Activated naive CD4-positive, alpha-beta T cell treated with anti-CD3 and anti-CD28 coated beads for 36 hours (primary cell): ENCODE measurements at regions not wholly inside any gene's neighbourhood (a gene's known extent, or its start where the extent isn't known, plus 50 kb on each side); places are given as distances from the start of the nearest gene placed in this dataset.

Source experiments
- CTCF ChIA-PET: fragments of 350-600 bp; sonication (Branson Sonifier 250); formaldehyde crosslinking; loops from one replicate; lab custom pipeline; 2021; ENCODE audit warnings: antibody characterized with exemption; lab: Charles Lee
- DNase-seq: peaks from one replicate; pipeline ENCODE4 v3.0.0-alpha.2; 2020
- H3K27ac Mint-ChIP-seq: one replicate; pipeline ENCODE4 v1.8.0; 2021; ENCODE audit warnings: mild to moderate bottlenecking, mixed read lengths
- H3K27me3 Mint-ChIP-seq: one replicate; pipeline ENCODE4 v1.8.0; 2021; ENCODE audit warnings: low read depth, mixed read lengths
- H3K36me3 Mint-ChIP-seq: one replicate; pipeline ENCODE4 v1.8.0; 2021; ENCODE audit warnings: low read depth, mixed read lengths
- H3K4me1 Mint-ChIP-seq: one replicate; pipeline ENCODE4 v1.8.0; 2021; ENCODE audit warnings: low read depth, mixed read lengths
- H3K4me3 Mint-ChIP-seq: one replicate; pipeline ENCODE4 v1.8.0; 2021; ENCODE audit warnings: mild to moderate bottlenecking, moderate library complexity, mixed read lengths
- H3K9me3 Mint-ChIP-seq: one replicate; pipeline ENCODE4 v1.8.0; 2021; ENCODE audit warnings: mixed read lengths
- intact Hi-C: fragments of 100-400 bp; cut with micrococcal nuclease; formaldehyde crosslinking; loops from one replicate; pipeline ENCODE4 v1.15.1; 2023

GRCh38 chr5:66467564-66467963 is 128.6 kb upstream of the MAST4 start:
- H3K9me3 Mint-ChIP-seq: peaks cover 12% of the 10 kb centered on the region
- H3K4me3 Mint-ChIP-seq: no peak overlapping the region
- H3K36me3 Mint-ChIP-seq: no peaks in the 10 kb centered on the region
- intact Hi-C loops: no loop called here
- no peak overlapping the region for H3K27ac Mint-ChIP-seq
- no peaks in the 10 kb centered on the region for H3K4me1 Mint-ChIP-seq
- CTCF ChIA-PET: no interaction called here
- H3K27me3 Mint-ChIP-seq: peaks cover under 1% of the 10 kb centered on the region
- no peak for DNase-seq

GRCh38 chr5:66469684-66470083 is 126.5 kb upstream of the MAST4 start:
- intact Hi-C loops: no loop called here
- H3K9me3 Mint-ChIP-seq: peaks cover 12% of the 10 kb centered on the region
- H3K4me1 Mint-ChIP-seq: no peaks in the 10 kb centered on the region
- no peak overlapping the region for H3K4me3 Mint-ChIP-seq
- CTCF ChIA-PET: no interaction called here
- no peak overlapping the region for H3K27ac Mint-ChIP-seq
- peaks cover 2% of the 10 kb centered on the region for H3K27me3 Mint-ChIP-seq
- DNase-seq: no peak
- no peaks in the 10 kb centered on the region for H3K36me3 Mint-ChIP-seq

- Mint-ChIP-seq H3K9me3 (peaks cover 10% of the 10 kb centered on the region), H3K4me3 (no peak overlapping the region), H3K4me1 (no peaks in the 10 kb centered on the region), H3K27ac (no peak overlapping the region), H3K27me3 (peaks cover 2% of the 10 kb centered on the region), H3K36me3 (no peaks in the 10 kb centered on the region)
- DNase-seq: no peak
- intact Hi-C loops: no loop called here
- CTCF ChIA-PET: interaction anchor here (0.5 to 0.7 kb wide), 3 partner anchors 22 to 129 kb away, joined by 3 to 6 read pairs (median 4); no protein-coding TSS in a partner anchor
Measured at GRCh38 chr5:66472010-66472409, 124.2 kb upstream of the MAST4 start.

GRCh38 chr5:66475731-66476130 is 120.5 kb upstream of the MAST4 start:
- intact Hi-C loops: no loop called here
- CTCF ChIA-PET: no interaction called here

GRCh38 chr5:66477596-66477995 is 118.6 kb upstream of the MAST4 start:
- H3K27ac Mint-ChIP-seq: no peak overlapping the region
- no peak overlapping the region for H3K4me3 Mint-ChIP-seq
- intact Hi-C loops: no loop called here
- H3K4me1 Mint-ChIP-seq: no peaks in the 10 kb centered on the region
- peaks cover 8% of the 10 kb centered on the region for H3K9me3 Mint-ChIP-seq
- CTCF ChIA-PET: interaction anchor here (1.6 kb wide), 1 partner anchor 171 kb away, joined by 4 read pairs; no protein-coding TSS in a partner anchor
- DNase-seq: no peak
- no peaks in the 10 kb centered on the region for H3K36me3 Mint-ChIP-seq
- H3K27me3 Mint-ChIP-seq: peaks cover 6% of the 10 kb centered on the region

More at GRCh38 chr5:66475731-66476130, 120.5 kb upstream of the MAST4 start:
- Mint-ChIP-seq H3K27me3 (peaks cover 6% of the 10 kb centered on the region), H3K4me1 (no peaks in the 10 kb centered on the region), H3K4me3 (no peak overlapping the region), H3K9me3 (peaks cover under 1% of the 10 kb centered on the region), H3K27ac (no peak overlapping the region), H3K36me3 (no peaks in the 10 kb centered on the region)
- no peak for DNase-seq

GRCh38 chr5:66494437-66494836 is 101.8 kb upstream of the MAST4 start:
- Mint-ChIP-seq H3K9me3 (no peaks in the 10 kb centered on the region), H3K4me1 (no peaks in the 10 kb centered on the region), H3K27me3 (peaks cover 13% of the 10 kb centered on the region), H3K27ac (no peak overlapping the region), H3K36me3 (no peaks in the 10 kb centered on the region), H3K4me3 (no peak overlapping the region)
- intact Hi-C loops: no loop called here
- CTCF ChIA-PET: interaction anchor here (0.7 to 2.0 kb wide), 2 partner anchors 58 to 188 kb away, joined by 3 to 11 read pairs; no protein-coding TSS in a partner anchor
- DNase-seq: peak; percentile 26

GRCh38 chr5:66498791-66499207 is 97.4 kb upstream of the MAST4 start:
- peaks cover 12% of the 10 kb centered on the region for H3K27me3 Mint-ChIP-seq
- no peaks in the 10 kb centered on the region for H3K36me3 Mint-ChIP-seq
- DNase-seq: peak; percentile 25
- H3K4me1 Mint-ChIP-seq: no peaks in the 10 kb centered on the region
- intact Hi-C loops: loop anchor here (1.0 kb wide), 1 partner anchor 191 kb away; no protein-coding TSS in a partner anchor
- H3K4me3 Mint-ChIP-seq: no peak overlapping the region
- H3K27ac Mint-ChIP-seq: no peak overlapping the region
- H3K9me3 Mint-ChIP-seq: no peaks in the 10 kb centered on the region
- CTCF ChIA-PET: interaction anchor here (0.6 to 3.3 kb wide), 5 partner anchors 38 to 423 kb away, joined by 3 to 19 read pairs (median 3); no protein-coding TSS in a partner anchor

- CTCF ChIA-PET: no interaction called here
- no peak overlapping the region for H3K4me3 Mint-ChIP-seq
- intact Hi-C loops: no loop called here
- no peaks in the 10 kb centered on the region for H3K36me3 Mint-ChIP-seq
- H3K4me1 Mint-ChIP-seq: no peaks in the 10 kb centered on the region
- peaks cover 6% of the 10 kb centered on the region for H3K27me3 Mint-ChIP-seq
- no peak for DNase-seq
- H3K27ac Mint-ChIP-seq: no peak overlapping the region
- H3K9me3 Mint-ChIP-seq: no peaks in the 10 kb centered on the region
Measured at GRCh38 chr5:66503203-66503789, 92.9 kb upstream of the MAST4 start.

GRCh38 chr5:66507106-66507505 is 89.1 kb upstream of the MAST4 start:
- peaks cover 3% of the 10 kb centered on the region for H3K27me3 Mint-ChIP-seq
- no peaks in the 10 kb centered on the region for H3K36me3 Mint-ChIP-seq
- no peaks in the 10 kb centered on the region for H3K9me3 Mint-ChIP-seq
- H3K4me3 Mint-ChIP-seq: no peak overlapping the region
- H3K4me1 Mint-ChIP-seq: no peaks in the 10 kb centered on the region
- H3K27ac Mint-ChIP-seq: no peak overlapping the region
- intact Hi-C loops: no loop called here
- DNase-seq: no peak
- CTCF ChIA-PET: interaction anchor here (1.1 kb wide), 1 partner anchor 201 kb away, joined by 4 read pairs; no protein-coding TSS in a partner anchor

- Mint-ChIP-seq H3K27ac (no peak overlapping the region), H3K4me1 (no peaks in the 10 kb centered on the region), H3K36me3 (no peaks in the 10 kb centered on the region), H3K4me3 (no peak overlapping the region), H3K27me3 (peaks cover 2% of the 10 kb centered on the region), H3K9me3 (no peaks in the 10 kb centered on the region)
- CTCF ChIA-PET: no interaction called here
- intact Hi-C loops: no loop called here
- DNase-seq: no peak
Measured at GRCh38 chr5:66511491-66511890, 84.7 kb upstream of the MAST4 start.

GRCh38 chr5:66513130-66513529 is 83.1 kb upstream of the MAST4 start:
- intact Hi-C loops: no loop called here
- CTCF ChIA-PET: no interaction called here

GRCh38 chr5:66515209-66515608 is 81.0 kb upstream of the MAST4 start:
- Mint-ChIP-seq H3K9me3 (no peaks in the 10 kb centered on the region), H3K4me3 (no peak overlapping the region), H3K27ac (no peak overlapping the region), H3K36me3 (no peaks in the 10 kb centered on the region), H3K4me1 (no peaks in the 10 kb centered on the region), H3K27me3 (peaks cover 4% of the 10 kb centered on the region)
- no peak for DNase-seq
- intact Hi-C loops: no loop called here
- CTCF ChIA-PET: interaction anchor here (1.3 kb wide), 1 partner anchor 209 kb away, joined by 3 read pairs; no protein-coding TSS in a partner anchor

More at GRCh38 chr5:66513130-66513529, 83.1 kb upstream of the MAST4 start:
- no peaks in the 10 kb centered on the region for H3K4me1 Mint-ChIP-seq
- no peak overlapping the region for H3K27ac Mint-ChIP-seq
- peaks cover 4% of the 10 kb centered on the region for H3K27me3 Mint-ChIP-seq
- no peaks in the 10 kb centered on the region for H3K9me3 Mint-ChIP-seq
- no peak for DNase-seq
- no peaks in the 10 kb centered on the region for H3K36me3 Mint-ChIP-seq
- H3K4me3 Mint-ChIP-seq: no peak overlapping the region

GRCh38 chr5:66516550-66516949 is 79.6 kb upstream of the MAST4 start:
- Mint-ChIP-seq H3K36me3 (no peaks in the 10 kb centered on the region), H3K9me3 (peaks cover 8% of the 10 kb centered on the region), H3K4me1 (no peaks in the 10 kb centered on the region), H3K27ac (no peak overlapping the region), H3K27me3 (peaks cover 4% of the 10 kb centered on the region), H3K4me3 (no peak overlapping the region)
- intact Hi-C loops: no loop called here
- CTCF ChIA-PET: no interaction called here
- no peak for DNase-seq
